ENCODE measurements at regions not wholly inside any gene's neighbourhood (a gene's known extent, or its start where the extent isn't known, plus 50 kb on each side); places are given as distances from the start of the nearest gene placed in this dataset.

- intact Hi-C loops (cut with micrococcal nuclease) = no loop called here
- Histone ChIP-seq H3K4me1 (ENCODE audit: control insufficient read depth in 1 of 2, insufficient read depth in 2 of 2, low read length in 2 of 2) (no peaks in the 10 kb centered on the region), H3K4me2 (ENCODE audit: low read length) (no peak overlapping the region), H3K79me2 (ENCODE audit: insufficient read depth, low read length) (no peaks in the 10 kb centered on the region), H3K27ac (ENCODE audit: low read depth, low read length) (no peak overlapping the region), H2AFZ (ENCODE audit: low read depth, low read length, poor library complexity, severe bottlenecking) (no peak overlapping the region), H3K27me3 (ENCODE audit: insufficient read depth, low read length) (no peaks in the 10 kb centered on the region), H3K9me2 (ENCODE audit: insufficient read depth) (no peaks in the 10 kb centered on the region), H3K9ac (ENCODE audit: low read length) (no peak overlapping the region), H3K4me3 (replicated peaks in 1 of 2; ENCODE audit: low read depth in 1 of 2, low read length in 2 of 2) (no peak overlapping the region), H4K20me1 (ENCODE audit: insufficient read depth) (no peaks in the 10 kb centered on the region), H3K36me3 (ENCODE audit: control insufficient read depth in 1 of 2, insufficient read depth in 2 of 2, low read length in 2 of 2) (no peaks in the 10 kb centered on the region), H3K9me3 (ENCODE audit: control insufficient read depth in 1 of 2, insufficient read depth in 1 of 2, low read depth in 1 of 2, low read length in 2 of 2) (no peaks in the 10 kb centered on the region)
- POLR2A ChIA-PET = no interaction called here
- DNase-seq (ENCODE audit: low read depth, low spot score) = no peak
- BruUV-seq (replicated peaks) = no TSS peak
- TF ChIP-seq POLR2A (IDR thresholded peaks at IDR 0.05; ENCODE audit: borderline replicate concordance, extremely low read depth, insufficient read depth, insufficient read length) (no peak), CBX3 (IDR thresholded peaks at IDR 0.05; ENCODE audit: low read depth) (no peak), EZH2phosphoT487 (IDR thresholded peaks at IDR 0.05; ENCODE audit: borderline replicate concordance) (no peak), CTCF (IDR thresholded peaks at IDR 0.05 in 2 of 3, conservative IDR thresholded peaks at IDR 0.05 in 1 of 3; ENCODE audit: borderline replicate concordance in 1 of 3, insufficient read depth in 1 of 3, low read depth in 2 of 3, low read length in 2 of 3) (no peak), JUND (IDR thresholded peaks at IDR 0.05) (no peak), RAD21 (IDR thresholded peaks at IDR 0.05; ENCODE audit: low read depth) (no peak), SIN3A (IDR thresholded peaks at IDR 0.05; ENCODE audit: low read depth) (no peak), POLR2AphosphoS5 (IDR thresholded peaks at IDR 0.05; ENCODE audit: low read depth, low read length) (no peak), EGR1 (IDR thresholded peaks at IDR 0.05; ENCODE audit: low read depth) (no peak), CEBPB (IDR thresholded peaks at IDR 0.05; ENCODE audit: low read depth) (no peak), TCF7L2 (IDR thresholded peaks at IDR 0.05; ENCODE audit: borderline replicate concordance, extremely low read depth, insufficient read depth, insufficient read length) (no peak), SRF (IDR thresholded peaks at IDR 0.05; ENCODE audit: low read depth) (no peak)
- TF ChIP-seq, protein P1, sequence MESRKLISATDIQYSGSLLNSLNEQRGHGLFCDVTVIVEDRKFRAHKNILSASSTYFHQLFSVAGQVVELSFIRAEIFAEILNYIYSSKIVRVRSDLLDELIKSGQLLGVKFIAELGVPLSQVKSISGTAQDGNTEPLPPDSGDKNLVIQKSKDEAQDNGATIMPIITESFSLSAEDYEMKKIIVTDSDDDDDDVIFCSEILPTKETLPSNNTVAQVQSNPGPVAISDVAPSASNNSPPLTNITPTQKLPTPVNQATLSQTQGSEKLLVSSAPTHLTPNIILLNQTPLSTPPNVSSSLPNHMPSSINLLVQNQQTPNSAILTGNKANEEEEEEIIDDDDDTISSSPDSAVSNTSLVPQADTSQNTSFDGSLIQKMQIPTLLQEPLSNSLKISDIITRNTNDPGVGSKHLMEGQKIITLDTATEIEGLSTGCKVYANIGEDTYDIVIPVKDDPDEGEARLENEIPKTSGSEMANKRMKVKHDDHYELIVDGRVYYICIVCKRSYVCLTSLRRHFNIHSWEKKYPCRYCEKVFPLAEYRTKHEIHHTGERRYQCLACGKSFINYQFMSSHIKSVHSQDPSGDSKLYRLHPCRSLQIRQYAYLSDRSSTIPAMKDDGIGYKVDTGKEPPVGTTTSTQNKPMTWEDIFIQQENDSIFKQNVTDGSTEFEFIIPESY (IDR thresholded peaks at IDR 0.05; ENCODE audit: extremely low read depth, insufficient replicate concordance, low read length) = no peak
- TF ChIP-seq, protein P2, sequence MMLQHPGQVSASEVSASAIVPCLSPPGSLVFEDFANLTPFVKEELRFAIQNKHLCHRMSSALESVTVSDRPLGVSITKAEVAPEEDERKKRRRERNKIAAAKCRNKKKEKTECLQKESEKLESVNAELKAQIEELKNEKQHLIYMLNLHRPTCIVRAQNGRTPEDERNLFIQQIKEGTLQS (IDR thresholded peaks at IDR 0.05) = no peak
- TF ChIP-seq, protein P3, sequence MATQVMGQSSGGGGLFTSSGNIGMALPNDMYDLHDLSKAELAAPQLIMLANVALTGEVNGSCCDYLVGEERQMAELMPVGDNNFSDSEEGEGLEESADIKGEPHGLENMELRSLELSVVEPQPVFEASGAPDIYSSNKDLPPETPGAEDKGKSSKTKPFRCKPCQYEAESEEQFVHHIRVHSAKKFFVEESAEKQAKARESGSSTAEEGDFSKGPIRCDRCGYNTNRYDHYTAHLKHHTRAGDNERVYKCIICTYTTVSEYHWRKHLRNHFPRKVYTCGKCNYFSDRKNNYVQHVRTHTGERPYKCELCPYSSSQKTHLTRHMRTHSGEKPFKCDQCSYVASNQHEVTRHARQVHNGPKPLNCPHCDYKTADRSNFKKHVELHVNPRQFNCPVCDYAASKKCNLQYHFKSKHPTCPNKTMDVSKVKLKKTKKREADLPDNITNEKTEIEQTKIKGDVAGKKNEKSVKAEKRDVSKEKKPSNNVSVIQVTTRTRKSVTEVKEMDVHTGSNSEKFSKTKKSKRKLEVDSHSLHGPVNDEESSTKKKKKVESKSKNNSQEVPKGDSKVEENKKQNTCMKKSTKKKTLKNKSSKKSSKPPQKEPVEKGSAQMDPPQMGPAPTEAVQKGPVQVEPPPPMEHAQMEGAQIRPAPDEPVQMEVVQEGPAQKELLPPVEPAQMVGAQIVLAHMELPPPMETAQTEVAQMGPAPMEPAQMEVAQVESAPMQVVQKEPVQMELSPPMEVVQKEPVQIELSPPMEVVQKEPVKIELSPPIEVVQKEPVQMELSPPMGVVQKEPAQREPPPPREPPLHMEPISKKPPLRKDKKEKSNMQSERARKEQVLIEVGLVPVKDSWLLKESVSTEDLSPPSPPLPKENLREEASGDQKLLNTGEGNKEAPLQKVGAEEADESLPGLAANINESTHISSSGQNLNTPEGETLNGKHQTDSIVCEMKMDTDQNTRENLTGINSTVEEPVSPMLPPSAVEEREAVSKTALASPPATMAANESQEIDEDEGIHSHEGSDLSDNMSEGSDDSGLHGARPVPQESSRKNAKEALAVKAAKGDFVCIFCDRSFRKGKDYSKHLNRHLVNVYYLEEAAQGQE (IDR thresholded peaks at IDR 0.05; ENCODE audit: low read depth) = no peak
- RAD21 ChIA-PET (ENCODE audit: low non-redundant PET in 1 of 2, low total read pairs in 2 of 2, uncharacterized antibody in 2 of 2, unreplicated experiment in 2 of 2) = no interaction called here
- no peak for ATAC-seq
- CTCF ChIA-PET = no interaction called here
These were observed 201.5 kb upstream of the GATB start for GRCh38 chr4:151962138-151962823.
